Right kidney (tissue), 1 donor: ENCODE measurements at regions not wholly inside any gene's neighbourhood (a gene's known extent, or its start where the extent isn't known, plus 50 kb on each side); places are given as distances from the start of the nearest gene placed in this dataset.
A peak's percentile ranks its signal among the peaks of the same experiment; 100 is the strongest.

ENCODE experiments used
- DNase-seq: peaks from one replicate; pipeline ENCODE4 v3.0.0-alpha.2; 2016

DNA sequence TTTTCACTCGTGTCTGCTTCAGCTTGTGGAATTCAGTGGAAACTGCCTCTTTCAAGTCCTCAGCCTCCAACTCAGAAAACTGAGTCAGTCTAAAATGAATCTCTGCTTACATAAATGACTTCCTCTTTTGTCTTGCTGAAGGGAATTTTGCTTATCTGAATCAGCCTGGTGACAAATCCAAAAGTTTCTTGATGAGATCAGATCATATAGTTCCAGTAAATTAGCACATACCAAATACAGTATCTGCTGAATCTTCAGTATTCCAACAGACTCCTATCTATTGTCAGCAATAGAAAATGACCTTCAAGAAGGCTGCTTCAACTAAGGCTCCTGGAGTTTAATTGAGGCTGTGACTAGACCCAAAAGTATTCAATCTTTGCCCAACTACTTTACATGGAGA is 290.0 kb downstream of the MZT1 start:
- DNase-seq = no peak

DNA sequence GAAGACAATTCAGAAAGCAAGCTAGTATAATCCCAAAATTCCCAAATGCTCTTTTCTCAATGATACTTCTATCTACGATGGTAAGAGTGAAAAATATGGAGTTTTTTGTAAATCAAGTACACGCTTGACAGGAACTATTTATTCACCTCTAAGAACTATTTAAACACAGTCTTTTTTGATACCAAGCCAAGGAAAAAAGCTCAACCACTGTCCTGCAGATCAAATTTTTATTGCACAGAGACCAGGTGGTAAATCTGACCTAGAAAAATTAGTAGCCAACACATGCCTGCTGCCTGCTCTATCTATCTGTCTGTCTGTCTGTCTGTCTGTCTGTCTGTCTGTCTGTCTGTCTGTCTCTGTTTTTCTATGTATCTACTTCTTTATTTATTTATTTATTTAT is 292.2 kb downstream of the MZT1 start:
- no peak for DNase-seq

DNA sequence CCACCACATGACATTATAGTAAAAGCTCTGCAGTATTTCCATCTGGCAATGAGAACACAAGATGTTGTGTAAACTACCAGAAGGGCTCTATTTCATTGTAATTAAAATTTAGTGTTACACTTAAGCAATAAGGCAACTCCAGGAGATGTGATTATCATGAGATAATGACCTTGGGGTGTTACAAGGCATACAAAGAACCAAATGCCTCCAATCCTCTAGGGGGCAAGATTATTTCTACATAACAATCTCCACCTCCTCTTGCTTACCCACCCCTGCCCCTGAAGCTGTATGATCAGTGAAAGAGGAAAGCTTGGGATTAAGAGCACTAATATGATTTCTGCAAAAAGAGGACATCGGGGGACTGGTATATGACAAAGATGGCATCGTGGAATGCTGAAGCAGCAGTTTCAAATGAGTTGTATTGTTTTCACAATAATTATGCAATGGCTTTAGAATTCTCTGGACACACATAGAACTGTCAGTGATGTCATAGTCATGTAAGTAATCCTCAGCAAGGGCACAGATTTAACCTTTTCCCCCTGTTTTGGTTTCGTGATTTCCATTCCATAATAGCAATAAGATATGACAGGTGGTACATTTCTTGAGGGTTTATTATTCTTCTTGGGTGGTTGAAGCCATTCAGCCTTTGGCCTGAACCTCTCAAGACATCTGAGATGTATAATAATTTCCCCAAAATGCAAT is 295.3 kb downstream of the MZT1 start:
- peak; percentile 4 for DNase-seq

DNA sequence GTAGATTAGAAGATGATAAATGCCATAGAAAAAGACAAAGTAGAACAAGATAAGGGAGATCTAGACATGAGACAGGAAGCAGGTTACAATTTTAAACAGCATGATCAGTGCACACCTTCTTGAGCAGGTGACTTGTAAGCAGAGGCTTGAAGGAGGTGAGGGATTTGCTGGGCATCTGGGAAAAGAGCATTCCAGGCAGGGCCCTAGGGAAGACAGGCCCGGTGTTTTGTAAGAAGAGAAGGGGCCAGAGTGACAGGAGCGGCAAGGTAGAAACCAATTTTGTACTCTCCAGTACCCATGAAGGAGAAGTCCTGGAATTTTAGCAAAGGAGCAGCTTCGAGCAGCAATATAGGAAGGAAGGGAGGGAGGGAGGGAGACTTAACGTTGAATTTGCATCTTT is 296.5 kb downstream of the MZT1 start:
- DNase-seq = no peak

DNA sequence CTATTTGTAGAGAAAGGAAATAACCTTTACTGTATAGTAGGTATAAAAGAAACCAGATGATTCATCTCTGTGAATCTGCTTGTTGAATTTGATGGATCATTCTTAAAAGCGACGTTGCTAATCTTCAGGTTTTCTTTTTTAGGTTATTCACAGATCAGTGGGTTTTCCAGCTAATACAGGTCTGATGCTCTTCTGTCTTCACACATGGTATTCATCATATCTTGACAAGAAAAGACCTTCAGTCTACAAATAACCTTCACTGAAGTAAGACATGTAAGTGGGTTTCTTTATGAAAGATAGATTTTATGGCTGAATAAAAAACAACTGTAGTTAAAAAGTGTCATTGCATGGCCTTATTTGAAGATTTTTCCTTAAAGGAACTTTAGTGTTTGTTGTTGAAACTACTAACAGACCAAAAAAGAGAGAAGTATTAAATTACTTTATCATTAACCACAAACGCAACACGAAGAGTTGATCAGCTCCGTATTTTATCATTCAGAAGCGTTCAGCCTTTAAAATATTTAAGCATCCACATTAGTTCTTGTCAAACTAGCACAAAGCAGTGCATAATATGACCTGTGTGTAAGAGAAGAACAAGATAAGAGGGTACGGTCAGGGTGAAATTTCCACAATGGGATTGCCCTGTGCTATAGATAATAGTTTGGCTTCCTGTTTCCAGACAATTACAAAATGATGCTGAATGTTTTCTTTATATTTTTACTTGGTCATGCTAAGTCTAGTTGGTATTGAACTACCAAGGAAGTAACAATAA is 299.5 kb downstream of the MZT1 start:
- DNase-seq = no peak

DNA sequence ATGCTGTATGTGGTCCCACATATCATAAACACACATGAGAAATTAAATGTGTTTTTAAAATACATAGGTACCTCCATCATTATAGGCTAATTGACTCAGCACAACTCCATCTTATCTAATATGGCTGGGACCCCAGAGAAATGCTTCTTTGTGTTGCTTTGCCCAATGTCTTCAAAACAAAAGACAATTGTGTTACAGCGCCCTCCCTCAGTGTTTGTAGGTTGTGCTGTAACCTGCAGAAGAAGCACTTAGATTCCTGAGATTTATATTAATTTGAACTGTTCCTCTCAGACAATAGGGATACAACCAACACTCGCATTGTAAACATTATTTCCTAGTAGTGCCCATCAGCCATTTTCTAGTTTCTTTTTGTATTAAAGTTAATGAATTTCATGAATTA is 303.4 kb downstream of the MZT1 start:
- no peak for DNase-seq

DNA sequence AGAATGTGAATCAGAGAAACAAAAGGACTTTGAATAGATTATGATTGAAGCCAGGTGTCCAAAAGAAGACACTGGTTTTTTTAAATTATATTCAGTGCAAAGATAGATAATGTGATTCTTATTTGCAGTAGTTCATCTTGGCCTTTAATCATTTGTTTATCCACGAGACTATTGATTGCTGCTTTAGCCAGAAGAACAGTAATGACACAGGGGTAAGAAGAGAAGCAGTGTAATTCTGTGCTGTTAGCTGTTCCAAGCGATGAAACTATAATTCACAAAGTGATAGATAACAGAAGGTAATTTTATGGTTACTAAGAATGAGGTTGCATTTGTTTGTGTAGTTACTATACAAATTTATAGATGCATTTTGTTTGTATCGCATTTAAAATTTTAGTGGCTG is 311.6 kb downstream of the MZT1 start:
- no peak for DNase-seq

DNA sequence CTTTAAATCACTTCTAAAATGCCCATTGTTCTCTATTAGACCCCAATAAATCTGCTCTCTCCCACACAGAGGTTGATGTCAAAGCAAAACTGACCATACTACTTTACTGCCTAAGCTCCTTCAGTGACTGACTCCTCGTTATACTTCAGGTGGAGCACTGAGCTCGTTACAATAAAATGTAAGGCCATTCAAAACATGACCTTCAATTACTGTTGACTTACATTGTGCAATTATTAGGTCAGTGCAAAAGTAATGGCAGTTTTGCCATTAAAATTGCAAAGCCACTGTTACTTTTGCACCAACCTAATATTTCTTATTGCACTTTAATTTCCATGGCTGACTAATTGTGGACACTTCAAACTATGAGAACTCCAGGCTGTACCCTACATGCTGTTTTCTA is 314.9 kb downstream of the MZT1 start:
- DNase-seq = no peak

DNA sequence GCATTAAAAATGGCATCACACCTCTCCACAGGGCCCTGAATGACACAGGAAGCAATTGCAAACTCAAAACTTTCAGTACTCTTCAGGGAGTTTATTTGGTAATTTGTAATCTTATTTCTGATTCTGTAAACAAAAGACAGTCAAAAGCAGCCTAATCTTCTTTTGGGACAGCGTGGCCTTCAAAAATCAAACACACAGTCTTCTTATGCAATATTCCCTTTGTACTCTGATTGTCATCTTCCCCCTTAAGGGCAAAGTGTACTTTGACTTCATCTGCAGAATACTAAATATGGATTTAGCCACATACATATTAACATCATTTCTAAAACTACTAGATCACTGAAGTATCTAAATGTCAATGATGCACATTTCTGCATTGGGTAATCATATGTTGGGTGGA is 322.0 kb downstream of the MZT1 start:
- DNase-seq = no peak

DNA sequence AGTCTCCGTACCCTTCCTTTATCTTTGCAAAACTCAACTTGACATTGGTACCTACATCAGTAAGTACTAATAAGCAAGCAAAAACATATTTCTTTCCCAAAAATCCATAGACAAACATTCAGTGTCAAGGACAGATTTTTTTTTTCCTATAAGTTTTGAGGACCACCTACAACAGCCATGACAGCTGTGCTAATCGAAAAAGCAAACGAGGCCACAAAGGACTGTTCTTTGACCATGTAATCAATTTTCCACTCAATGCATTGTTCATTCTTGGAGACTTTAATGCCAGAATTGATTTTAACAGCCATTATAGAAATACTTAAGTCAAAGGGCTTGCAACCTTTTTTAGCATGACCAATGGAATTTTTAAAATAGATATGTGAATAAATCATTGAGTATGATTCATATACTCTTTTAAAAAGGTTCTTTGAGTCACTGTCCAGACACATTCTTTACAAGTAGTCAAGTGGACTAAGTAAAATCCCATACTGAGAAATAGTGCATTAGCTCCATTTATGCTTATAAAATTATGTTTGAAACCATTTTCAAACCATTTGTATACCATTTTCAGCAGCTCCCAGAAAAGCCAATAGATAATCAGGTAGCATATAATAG is 323.9 kb downstream of the MZT1 start:
- no peak for DNase-seq

DNA sequence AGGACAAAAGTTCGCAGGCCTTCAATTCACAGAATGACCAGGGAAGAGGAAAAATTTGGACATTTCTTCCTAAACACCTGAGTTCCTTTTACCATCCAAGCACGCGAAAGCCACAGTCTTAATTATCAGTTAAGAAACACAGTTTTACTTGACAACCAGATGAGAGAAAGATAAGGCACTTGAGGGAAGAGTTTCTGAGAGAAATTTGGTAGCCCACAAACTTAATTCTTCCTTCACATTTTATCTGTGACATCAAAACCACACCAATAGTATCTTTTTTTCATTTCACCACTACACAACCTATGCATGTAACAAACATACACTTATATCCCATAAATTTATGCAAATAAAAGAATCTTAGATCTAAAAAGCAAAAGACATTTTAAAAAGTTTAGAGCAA is 326.6 kb downstream of the MZT1 start:
- no peak for DNase-seq

DNA sequence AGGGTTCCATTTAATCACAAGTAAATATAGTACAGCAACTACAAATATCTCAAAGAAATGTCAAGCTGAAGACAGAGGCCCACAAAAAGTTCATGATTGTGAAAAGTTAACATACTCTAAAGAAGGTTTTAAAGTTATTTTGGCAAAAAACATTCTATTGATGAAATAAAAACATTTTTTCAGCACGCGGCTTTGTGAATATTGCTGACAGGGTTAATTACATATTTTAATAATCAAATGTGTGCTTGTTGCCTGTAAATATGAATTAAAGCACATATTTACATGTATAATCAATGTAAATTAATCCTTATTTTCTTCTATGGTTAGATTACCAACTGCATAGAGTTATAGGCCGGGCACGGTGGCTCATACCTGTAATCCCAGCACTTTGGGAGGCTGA is 328.1 kb downstream of the MZT1 start:
- no peak for DNase-seq

DNA sequence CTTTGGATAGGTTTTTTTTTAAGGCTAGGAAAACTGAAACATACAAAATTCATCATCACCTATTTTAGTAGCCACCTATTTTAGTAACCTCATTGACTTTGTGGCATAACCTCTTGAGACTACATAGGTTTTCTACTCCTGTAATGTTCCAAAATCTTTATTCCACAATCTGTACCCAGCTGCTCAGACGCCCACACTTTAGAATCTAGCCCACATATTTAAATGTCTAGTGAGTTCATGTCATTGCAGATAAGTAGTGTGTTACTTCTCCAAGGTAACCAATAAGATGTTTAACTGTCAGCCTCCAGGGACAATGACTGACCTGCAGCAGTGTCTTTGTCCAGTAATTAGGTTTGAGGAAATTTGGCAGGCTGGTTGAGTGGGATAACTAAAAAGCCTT is 330.2 kb downstream of the MZT1 start:
- no peak for DNase-seq

DNA sequence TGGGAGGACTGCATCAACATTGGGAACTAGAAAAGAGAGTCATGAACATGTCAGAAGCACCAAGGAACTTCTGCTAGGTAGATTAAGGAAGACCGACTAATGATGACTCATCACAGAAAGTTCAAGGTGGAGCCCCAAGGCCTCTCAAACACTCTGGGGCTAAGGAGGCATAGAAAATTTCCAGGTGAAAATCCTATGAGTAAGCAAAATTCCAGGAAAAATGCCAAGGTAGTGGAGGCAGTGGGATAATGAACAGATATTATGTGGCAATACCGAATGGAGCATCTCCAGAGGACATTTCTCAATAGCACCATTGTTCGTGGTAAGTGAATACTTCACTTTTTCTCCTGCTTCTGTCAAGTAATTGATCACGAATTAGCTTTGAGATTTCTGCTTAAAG is 336.5 kb downstream of the MZT1 start:
- DNase-seq = no peak

DNA sequence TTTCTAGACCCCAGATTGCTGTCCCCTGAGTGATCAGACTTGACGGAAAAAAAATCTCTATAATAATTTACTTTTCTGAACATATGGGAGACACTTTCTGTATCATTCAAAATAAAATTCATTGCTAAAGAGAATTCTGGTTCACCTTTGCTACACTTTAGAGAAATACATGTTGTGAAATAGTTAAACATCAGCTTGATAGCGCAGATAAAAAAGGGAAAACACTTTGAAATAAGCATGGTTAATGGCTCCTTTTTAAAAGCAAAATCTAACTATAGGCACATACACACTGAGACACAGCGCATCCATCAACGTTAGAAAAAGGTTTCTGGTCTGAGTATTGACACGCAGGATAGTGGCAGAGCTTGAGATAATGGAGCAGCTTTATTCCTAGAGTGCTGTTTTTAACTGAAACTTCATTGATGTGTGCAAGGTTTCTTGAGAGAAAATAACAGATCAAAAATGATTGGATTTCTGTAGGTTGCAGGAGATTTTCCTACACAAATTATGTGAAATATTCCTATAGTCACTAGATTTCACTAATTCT is 341.2 kb downstream of the MZT1 start:
- no peak for DNase-seq

DNA sequence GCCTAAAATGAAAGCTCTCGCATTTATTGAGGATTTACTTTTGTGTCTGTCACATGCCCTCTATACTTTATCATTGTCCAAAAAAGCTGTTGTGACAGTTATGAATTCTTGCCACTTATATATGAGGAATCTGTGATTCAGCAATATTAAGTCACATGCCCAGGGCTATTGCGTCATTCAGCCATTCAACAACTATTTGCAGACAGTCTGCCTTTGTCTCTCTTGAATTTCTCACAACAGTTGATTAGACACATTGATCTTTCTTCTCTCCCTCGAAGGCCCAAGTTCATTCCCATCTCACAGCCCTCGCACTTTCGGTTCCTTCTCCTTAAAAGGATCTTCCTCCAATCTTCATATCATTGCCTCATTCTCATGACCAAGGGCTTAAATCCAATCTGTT is 342.6 kb downstream of the MZT1 start:
- no peak for DNase-seq

DNA sequence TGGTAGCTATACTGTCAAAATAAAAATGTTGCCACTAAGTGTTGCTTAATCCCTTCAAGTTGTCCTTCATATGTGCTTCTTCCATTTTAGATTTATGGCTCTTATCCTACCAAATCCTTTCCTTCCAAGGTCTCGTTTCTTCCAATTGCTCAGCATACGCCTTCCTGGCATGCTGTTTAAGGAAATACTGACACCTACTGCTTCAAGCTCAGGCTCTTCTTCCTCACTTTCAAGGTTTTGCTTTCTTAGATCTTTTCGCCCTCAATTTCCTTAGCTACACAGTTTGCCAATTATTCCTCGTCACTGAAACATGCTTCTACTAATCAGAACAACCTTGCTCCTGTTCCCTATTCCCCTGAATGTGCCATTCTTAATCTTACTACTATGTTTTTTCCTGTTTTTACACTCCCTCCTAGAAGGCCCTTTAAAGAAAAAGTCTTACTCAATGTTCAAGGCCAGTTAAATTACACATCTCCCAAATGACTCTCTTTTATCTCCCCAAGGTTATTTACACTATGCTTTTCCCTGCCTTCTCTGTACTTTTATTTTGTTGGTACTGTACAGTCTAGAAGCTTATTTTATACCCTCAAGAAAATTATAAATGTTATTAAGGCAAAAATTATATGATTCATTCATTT is 343.1 kb downstream of the MZT1 start:
- no peak for DNase-seq

DNA sequence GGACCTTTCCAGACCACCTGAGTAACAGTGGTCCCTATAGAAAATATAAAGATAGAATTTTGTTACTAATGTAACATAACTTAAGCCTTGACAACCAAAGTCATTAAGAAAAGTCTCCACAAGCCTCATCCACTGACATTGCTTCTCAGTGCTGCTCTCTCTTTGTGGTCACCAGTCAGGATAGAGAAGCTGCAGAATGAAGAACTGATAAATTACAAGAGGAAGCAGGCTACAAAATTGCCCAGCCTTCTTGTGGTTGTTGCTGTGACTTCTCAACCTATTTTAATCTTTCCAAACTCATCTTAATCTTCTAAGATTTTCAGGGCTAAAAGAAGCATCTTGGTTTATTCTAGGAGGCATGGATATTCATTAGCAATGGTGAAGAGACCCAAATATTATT is 343.8 kb downstream of the MZT1 start:
- no peak for DNase-seq

DNA sequence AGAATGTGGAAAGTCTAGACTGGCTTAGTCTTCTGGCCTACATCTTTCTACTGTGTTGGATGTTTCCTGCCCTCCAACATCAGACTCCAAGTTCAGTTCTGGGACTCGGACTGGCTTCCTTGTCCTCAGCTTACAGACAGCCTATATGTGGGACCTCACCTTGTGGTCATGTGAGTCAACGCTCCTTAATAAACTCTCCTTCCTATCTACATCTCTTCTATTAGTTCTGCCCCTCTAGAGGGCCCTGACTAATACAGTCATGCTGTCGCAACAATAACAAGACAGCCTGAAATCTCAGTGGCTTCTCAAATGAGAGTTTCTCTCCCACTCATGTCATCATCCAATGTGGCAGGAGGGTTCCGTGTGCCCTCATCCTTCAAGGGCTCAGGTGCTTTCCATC is 347.8 kb downstream of the MZT1 start:
- no peak for DNase-seq

DNA sequence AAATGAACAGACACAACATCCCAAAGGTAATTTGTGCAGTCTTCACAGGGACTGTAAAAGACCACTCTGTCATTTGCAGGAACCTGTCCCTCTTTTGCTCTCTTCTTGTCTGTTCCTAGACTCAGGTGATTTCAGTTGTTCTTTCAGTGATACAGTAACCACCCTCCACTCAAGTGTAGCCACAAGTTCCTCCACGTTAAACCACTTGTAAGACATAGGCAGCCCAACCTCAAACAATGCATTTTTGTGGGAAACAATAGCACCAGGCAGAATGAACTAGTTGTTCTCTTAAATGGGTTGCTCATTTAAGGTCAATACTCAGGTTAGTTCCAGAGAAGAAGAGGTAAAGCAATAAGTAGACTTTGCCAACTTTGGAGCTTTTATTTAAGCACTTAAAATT is 359.4 kb downstream of the MZT1 start:
- no peak for DNase-seq

DNA sequence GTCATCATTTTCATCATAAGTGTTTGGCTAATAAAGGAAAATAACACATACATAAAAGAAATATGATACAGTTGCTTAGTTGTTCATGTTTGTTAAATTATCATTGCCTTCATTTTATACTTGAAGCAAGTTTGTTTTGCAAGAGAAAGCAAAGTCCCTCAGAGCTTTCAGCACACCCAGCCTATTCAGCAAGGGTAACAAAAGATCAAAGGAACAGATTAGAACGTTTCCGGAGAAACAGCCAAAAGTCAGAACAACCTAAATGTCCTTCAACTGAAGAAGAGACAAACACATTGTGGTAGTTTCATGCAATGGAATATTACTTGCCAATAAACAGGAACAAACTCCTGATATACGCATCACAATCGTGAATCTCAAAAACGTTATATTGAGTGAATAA is 380.7 kb downstream of the MZT1 start:
- DNase-seq = no peak

DNA sequence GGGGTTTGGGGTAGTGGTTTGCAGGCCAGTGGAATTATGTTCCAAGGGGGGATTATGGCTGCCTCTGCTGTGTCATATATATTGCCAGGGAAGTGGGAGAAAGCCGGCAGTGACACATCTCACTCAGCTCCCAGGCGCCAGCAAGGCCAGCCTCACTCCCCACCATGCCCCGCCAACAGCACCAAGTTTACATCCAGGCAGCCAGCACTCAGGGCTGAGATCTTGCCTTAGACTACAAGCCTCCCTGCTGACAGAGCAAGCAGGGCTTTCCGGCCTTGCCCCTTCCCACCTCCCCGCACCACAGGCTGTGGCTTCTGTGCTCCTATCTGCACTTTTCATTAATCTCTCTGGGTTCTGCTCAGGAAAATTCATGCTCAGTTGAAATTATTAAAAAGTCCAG is 385.1 kb downstream of the MZT1 start:
- DNase-seq = no peak

DNA sequence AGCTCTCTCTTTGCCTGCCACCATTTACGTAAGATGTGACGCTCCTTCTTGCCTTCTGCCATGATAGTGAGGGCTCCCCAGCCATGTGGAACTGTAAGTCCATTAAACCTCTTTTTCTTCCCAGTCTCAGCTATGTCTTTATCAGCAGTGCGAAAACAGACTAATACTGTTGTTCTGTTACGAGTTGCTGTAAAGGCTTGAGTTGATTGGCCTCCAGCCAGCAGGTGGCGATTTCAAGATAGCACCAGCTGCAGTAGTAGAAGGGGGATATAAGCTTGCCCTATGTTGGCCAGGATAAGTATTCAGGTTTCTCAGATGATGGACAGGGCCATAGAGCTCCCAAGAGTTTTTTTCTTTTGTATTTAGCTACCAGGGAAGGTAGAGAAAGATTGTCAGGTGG is 385.5 kb downstream of the MZT1 start:
- no peak for DNase-seq
